T-helper 1 cell treated with Interleukin-12 subunit alpha and Interleukin-12 subunit beta and Interleukin-4 antibody, amounts not matched to agents 30 μg/mL and 1 μg/mL, for 36 hours (primary cell): ENCODE measurements at regions not wholly inside any gene's neighbourhood (a gene's known extent, or its start where the extent isn't known, plus 50 kb on each side); places are given as distances from the start of the nearest gene placed in this dataset.

Experiments
- H3K27ac Mint-ChIP-seq: one replicate; pipeline ENCODE4 v1.8.0; 2021; ENCODE audit warnings: mild to moderate bottlenecking, mixed read lengths
- H3K27me3 Mint-ChIP-seq: one replicate; pipeline ENCODE4 v1.8.0; 2021; ENCODE audit warnings: low read depth, mixed read lengths
- H3K36me3 Mint-ChIP-seq: one replicate; pipeline ENCODE4 v1.8.0; 2021; ENCODE audit warnings: low read depth, mixed read lengths
- H3K4me1 Mint-ChIP-seq: one replicate; pipeline ENCODE4 v1.8.0; 2021; ENCODE audit warnings: low read depth, mixed read lengths
- H3K4me3 Mint-ChIP-seq: one replicate; pipeline ENCODE4 v1.8.0; 2021; ENCODE audit warnings: mild to moderate bottlenecking, moderate library complexity, mixed read lengths
- H3K9me3 Mint-ChIP-seq: one replicate; pipeline ENCODE4 v1.8.0; 2021; ENCODE audit warnings: mixed read lengths

GRCh38 chr18:78238404-78239089 lies 741.1 kb upstream of the SALL3 start:
- no peaks in the 10 kb centered on the region for H3K27me3 Mint-ChIP-seq
- no peaks in the 10 kb centered on the region for H3K4me1 Mint-ChIP-seq
- H3K27ac Mint-ChIP-seq, result no peak overlapping the region
- H3K4me3 Mint-ChIP-seq, result no peak overlapping the region
- peaks cover 4% of the 10 kb centered on the region for H3K36me3 Mint-ChIP-seq
- peaks cover 7% of the 10 kb centered on the region for H3K9me3 Mint-ChIP-seq

DNA sequence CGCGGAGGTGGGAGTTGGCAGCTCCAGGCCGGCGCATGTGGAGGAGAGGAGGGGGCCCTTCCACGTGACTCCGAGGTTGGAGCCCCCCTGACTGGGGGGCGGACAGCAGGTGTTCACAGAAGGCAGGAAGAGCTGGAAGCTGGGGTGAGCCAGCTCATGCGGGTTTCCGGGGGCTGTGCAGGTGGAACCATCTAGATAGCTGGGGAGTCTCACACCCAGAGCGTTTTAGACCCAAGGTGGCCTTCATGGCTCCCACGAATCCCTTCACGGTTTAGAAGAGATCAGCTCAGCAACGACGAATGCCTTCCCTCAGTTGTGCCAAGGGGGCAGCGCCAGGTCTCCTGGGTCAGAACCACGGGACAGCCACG lies 740.5 kb upstream of the SALL3 start:
- peaks cover 4% of the 10 kb centered on the region for H3K36me3 Mint-ChIP-seq
- peaks cover 7% of the 10 kb centered on the region for H3K9me3 Mint-ChIP-seq
- no peaks in the 10 kb centered on the region for H3K27me3 Mint-ChIP-seq
- H3K4me3 Mint-ChIP-seq, result no peak overlapping the region
- H3K4me1 Mint-ChIP-seq, result no peaks in the 10 kb centered on the region
- no peak overlapping the region for H3K27ac Mint-ChIP-seq

- H3K36me3 Mint-ChIP-seq, result peaks cover 4% of the 10 kb centered on the region
- H3K4me3 Mint-ChIP-seq, result no peak overlapping the region
- H3K27me3 Mint-ChIP-seq, result no peaks in the 10 kb centered on the region
- peaks cover 7% of the 10 kb centered on the region for H3K9me3 Mint-ChIP-seq
- no peaks in the 10 kb centered on the region for H3K4me1 Mint-ChIP-seq
- H3K27ac Mint-ChIP-seq, result no peak overlapping the region
Measured at GRCh38 chr18:78240101-78240500, 739.5 kb upstream of the SALL3 start.

DNA sequence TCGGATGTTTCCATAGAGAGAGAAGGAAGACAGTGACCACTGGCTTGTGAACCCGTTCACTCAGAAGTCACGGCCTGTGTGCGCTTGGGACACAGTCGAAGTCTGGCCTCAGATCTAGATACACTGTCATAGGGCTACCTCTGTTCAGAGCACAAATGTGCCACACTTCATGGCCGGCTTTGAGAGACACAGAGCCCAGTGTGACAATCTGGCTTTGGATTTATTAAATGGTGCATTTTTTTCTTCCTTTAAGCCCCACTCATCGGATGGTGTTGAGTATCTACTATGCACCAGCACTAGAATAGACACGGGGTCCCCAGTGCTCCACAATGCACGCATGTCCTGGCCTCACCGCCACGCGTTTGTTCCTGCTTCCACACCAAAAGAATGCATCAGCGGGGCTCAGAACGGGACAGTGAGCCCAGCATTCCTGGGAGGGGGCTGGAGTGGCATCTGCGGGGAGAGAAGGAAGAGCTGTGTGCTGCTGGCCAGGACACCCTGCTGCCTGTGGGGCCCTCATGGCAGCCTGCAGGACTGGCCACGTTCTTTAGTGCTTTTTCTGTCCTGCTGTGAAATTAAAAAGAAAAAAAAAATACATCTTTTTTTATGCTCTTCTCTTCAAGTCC lies 738.9 kb upstream of the SALL3 start:
- Mint-ChIP-seq H3K27me3 (no peaks in the 10 kb centered on the region), H3K9me3 (peaks cover 7% of the 10 kb centered on the region), H3K27ac (no peak overlapping the region), H3K4me1 (no peaks in the 10 kb centered on the region), H3K4me3 (no peak overlapping the region), H3K36me3 (peaks cover 4% of the 10 kb centered on the region)

- peaks cover 7% of the 10 kb centered on the region for H3K9me3 Mint-ChIP-seq
- no peaks in the 10 kb centered on the region for H3K27me3 Mint-ChIP-seq
- H3K4me1 Mint-ChIP-seq, result no peaks in the 10 kb centered on the region
- H3K4me3 Mint-ChIP-seq, result no peak overlapping the region
- H3K36me3 Mint-ChIP-seq, result peaks cover 4% of the 10 kb centered on the region
- no peak overlapping the region for H3K27ac Mint-ChIP-seq
Measured at GRCh38 chr18:78241535-78242253, 737.9 kb upstream of the SALL3 start.

DNA sequence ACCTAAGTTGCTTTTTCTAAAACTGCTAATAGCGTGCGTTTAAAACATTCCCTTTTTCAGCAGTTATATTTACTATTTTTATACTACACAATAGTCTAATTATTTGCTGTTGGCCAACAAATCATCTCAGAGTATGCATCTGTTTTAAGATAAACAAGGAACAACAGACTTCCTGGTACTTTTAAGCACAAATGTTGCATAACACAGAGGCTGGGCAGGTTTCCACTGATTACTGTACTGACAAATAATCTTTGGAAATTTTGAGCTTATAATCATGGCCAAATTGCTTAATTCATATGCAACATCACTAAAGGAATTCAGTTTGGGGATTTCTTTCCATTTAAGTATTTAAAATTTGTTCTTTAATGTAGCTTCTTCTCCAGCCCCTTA lies 737.4 kb upstream of the SALL3 start:
- Mint-ChIP-seq H3K4me3 (no peak overlapping the region), H3K27me3 (no peaks in the 10 kb centered on the region), H3K4me1 (no peaks in the 10 kb centered on the region), H3K9me3 (peaks cover 7% of the 10 kb centered on the region), H3K36me3 (peaks cover 4% of the 10 kb centered on the region), H3K27ac (no peak overlapping the region)

DNA sequence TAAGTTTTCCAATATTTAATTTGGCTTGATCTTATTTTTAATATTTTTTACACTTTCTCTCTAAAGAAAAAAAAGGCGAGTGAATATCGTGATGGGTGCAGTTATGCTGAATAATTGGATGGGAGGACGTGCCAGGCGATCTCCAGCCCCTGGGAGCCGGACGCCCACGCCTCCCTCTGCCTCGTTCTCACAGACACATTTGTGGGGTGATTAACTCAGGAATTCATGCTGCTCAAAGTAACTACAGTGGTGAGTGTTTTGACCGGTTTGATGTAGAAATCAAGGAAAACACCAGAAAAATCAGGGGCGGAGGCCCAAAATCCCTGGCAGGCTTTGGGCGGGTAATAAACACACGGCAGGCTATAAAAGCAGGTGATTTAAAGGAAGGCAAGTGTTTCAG lies 736.8 kb upstream of the SALL3 start:
- no peak overlapping the region for H3K4me3 Mint-ChIP-seq
- no peaks in the 10 kb centered on the region for H3K27me3 Mint-ChIP-seq
- H3K36me3 Mint-ChIP-seq, result peaks cover 4% of the 10 kb centered on the region
- H3K4me1 Mint-ChIP-seq, result no peaks in the 10 kb centered on the region
- H3K9me3 Mint-ChIP-seq, result peaks cover 6% of the 10 kb centered on the region
- H3K27ac Mint-ChIP-seq, result no peak overlapping the region

DNA sequence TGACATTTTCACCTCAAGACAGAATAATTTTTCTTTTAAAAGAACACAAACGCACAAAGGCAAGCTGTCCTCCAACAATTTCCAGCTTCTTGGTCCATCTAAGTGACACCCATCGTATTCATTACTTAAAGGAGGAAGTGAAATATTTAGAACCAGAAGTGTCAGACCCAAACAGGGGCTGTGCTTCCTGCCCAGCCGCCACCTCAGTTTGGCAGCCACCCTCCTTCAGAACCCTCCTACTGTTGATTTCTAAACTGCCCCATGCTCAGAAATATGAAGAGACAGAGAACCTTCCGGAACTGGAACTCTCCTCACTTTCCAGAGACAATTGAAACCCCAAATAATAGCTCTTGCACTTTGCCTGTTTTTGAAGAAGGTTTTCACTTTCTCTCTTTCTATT lies 734.8 kb upstream of the SALL3 start:
- Mint-ChIP-seq H3K4me3 (no peak overlapping the region), H3K27ac (no peak overlapping the region), H3K4me1 (no peaks in the 10 kb centered on the region), H3K27me3 (no peaks in the 10 kb centered on the region), H3K36me3 (no peaks in the 10 kb centered on the region), H3K9me3 (no peaks in the 10 kb centered on the region)

DNA sequence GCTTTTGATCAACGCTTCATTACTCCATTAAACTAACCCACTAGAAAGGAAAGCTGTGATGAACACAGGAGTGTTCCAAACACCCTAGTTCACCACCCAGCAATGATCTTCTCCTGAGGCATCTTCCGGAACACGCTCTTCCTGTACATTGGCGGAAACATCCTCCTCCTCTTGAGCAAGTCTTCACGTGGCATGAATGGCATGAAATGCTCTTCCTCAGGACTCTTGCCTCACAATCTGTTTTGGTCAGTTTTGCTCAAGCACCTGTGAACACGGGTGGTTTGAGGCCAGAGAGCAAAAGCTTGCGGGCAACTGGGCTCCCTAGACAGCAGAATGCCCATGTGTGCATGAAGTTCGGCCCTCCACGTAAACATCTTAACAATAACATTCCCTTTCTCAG lies 734.2 kb upstream of the SALL3 start:
- no peaks in the 10 kb centered on the region for H3K27me3 Mint-ChIP-seq
- no peak overlapping the region for H3K4me3 Mint-ChIP-seq
- no peaks in the 10 kb centered on the region for H3K9me3 Mint-ChIP-seq

GRCh38 chr18:78246050-78246449 lies 733.6 kb upstream of the SALL3 start:
- no peak overlapping the region for H3K27ac Mint-ChIP-seq
- no peaks in the 10 kb centered on the region for H3K9me3 Mint-ChIP-seq
- H3K4me3 Mint-ChIP-seq, result no peak overlapping the region
- H3K36me3 Mint-ChIP-seq, result no peaks in the 10 kb centered on the region
- H3K4me1 Mint-ChIP-seq, result no peaks in the 10 kb centered on the region
- no peaks in the 10 kb centered on the region for H3K27me3 Mint-ChIP-seq

More for the DNA sequence above, 734.2 kb upstream of the SALL3 start:
- no peak overlapping the region for H3K27ac Mint-ChIP-seq
- H3K4me1 Mint-ChIP-seq, result no peaks in the 10 kb centered on the region
- H3K36me3 Mint-ChIP-seq, result no peaks in the 10 kb centered on the region

DNA sequence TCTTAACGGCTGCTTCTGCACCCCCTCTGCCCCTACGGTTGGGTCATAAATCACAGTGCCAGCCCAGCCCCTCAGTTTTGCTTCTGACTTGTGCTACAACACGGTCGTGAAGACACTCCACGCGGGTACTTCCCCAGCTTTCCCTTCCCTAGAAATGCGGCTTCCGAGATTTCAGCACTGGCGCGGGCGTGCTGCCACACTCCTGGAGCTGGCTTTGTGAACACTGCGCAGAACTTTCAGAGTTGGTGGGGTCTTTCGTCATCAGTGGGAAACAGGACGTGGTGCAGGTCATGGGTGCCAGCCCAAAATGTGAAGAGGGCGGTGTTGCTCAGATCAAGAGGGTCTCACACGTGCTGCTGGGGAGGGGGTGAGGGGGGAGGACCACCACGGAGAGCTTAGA lies 733.0 kb upstream of the SALL3 start:
- Mint-ChIP-seq H3K4me1 (no peaks in the 10 kb centered on the region), H3K36me3 (no peaks in the 10 kb centered on the region), H3K9me3 (no peaks in the 10 kb centered on the region), H3K4me3 (no peak overlapping the region), H3K27me3 (no peaks in the 10 kb centered on the region), H3K27ac (no peak overlapping the region)

- Mint-ChIP-seq H3K9me3 (no peaks in the 10 kb centered on the region), H3K27me3 (no peaks in the 10 kb centered on the region), H3K27ac (no peak overlapping the region), H3K36me3 (no peaks in the 10 kb centered on the region), H3K4me1 (no peaks in the 10 kb centered on the region), H3K4me3 (no peak overlapping the region)
Measured at GRCh38 chr18:78247615-78248289, 731.9 kb upstream of the SALL3 start.

DNA sequence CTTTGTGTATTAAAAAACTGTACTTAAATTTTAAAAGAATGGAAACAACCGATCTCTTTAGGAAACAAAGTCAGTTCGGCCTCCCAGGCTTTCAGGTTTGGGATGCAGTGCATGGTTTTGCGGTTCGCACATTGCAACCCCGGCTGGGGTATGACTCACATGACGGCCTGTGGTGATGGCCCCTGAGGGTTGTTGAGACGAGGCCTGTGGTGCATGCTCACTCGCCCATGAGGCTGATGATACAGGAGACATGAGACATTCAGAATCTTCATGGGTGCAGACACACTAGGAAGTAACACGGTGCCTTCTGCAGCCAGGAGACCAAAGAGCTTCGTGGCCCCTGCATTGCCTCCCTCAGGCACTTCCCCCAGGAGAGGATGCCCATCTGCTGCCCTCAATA lies 724.6 kb upstream of the SALL3 start:
- no peaks in the 10 kb centered on the region for H3K9me3 Mint-ChIP-seq
- H3K4me1 Mint-ChIP-seq, result no peaks in the 10 kb centered on the region
- H3K27me3 Mint-ChIP-seq, result no peaks in the 10 kb centered on the region
- no peak overlapping the region for H3K4me3 Mint-ChIP-seq
- no peak overlapping the region for H3K27ac Mint-ChIP-seq
- no peaks in the 10 kb centered on the region for H3K36me3 Mint-ChIP-seq

DNA sequence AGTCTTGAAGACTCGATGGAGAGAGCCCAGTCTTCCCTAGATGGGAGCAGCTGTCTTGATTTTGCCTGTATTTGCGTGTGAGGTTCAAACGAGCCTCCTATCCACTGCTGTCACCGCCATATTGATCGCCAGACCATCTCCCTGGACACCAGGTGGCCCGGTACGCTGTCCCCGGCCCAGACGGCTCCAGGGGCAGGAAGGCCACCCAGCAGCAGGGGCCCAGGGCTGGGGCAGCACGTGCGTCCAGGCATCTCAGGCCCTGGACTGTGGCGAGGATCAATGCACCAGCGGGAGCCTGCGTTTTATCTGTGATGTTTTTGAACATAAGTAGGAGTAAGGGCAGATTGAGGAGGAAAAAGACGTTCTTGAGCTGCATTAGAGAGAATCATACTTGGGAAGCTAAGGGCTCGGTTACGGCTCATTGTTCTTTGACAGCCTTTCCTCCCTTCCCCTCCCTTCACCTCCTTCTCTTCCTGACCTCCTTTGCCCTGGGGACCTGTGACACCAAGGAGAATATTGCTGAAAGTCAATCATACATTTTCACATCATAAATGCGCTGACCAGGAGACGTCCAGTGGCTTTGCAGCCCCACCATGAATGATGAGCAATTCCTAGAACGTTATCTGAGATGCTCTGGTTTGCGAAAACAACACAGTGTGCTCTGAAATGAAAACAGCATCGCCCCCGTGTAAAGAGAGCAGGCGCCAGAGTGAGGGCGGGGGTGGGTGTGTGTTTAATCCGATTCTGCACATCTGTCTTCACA lies 711.2 kb upstream of the SALL3 start:
- Mint-ChIP-seq H3K4me1 (no peaks in the 10 kb centered on the region), H3K27ac (no peak overlapping the region), H3K9me3 (peaks cover 14% of the 10 kb centered on the region), H3K36me3 (no peaks in the 10 kb centered on the region), H3K27me3 (no peaks in the 10 kb centered on the region), H3K4me3 (no peak overlapping the region)
